Stimulated activated naive CD4-positive, alpha-beta T cell treated with Interleukin-2 at 50 U/mL for 16 hours (primary cell): ENCODE measurements at regions not wholly inside any gene's neighbourhood (a gene's known extent, or its start where the extent isn't known, plus 50 kb on each side); places are given as distances from the start of the nearest gene placed in this dataset.

Source experiments
- DNase-seq: peaks from one replicate; lab custom pipeline; 2025; lab: John Stamatoyannopoulos, UW

DNA sequence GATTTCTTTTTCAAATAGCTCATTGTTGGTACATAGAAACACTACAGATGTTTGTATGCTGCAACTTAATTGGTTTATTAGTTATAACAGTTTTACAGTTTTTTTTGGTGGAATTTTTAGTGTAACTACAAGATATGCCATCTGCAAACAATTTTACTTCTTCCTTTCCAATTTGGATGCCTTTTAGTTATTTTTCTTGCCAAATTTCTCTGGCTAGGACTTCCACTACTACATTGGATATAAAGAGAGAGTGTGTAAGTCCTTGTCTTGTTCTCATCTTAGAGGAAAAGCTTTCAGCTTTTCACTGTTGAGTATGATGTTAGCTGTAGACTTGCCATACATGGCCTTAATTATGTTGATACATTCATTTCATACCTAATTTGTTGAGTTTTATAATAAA, 143.6 kb upstream of the EOMES start:
- no peak for DNase-seq

GRCh38 chr3:27869152-27869551, 147.0 kb upstream of the EOMES start:
- DNase-seq, result no peak

DNA sequence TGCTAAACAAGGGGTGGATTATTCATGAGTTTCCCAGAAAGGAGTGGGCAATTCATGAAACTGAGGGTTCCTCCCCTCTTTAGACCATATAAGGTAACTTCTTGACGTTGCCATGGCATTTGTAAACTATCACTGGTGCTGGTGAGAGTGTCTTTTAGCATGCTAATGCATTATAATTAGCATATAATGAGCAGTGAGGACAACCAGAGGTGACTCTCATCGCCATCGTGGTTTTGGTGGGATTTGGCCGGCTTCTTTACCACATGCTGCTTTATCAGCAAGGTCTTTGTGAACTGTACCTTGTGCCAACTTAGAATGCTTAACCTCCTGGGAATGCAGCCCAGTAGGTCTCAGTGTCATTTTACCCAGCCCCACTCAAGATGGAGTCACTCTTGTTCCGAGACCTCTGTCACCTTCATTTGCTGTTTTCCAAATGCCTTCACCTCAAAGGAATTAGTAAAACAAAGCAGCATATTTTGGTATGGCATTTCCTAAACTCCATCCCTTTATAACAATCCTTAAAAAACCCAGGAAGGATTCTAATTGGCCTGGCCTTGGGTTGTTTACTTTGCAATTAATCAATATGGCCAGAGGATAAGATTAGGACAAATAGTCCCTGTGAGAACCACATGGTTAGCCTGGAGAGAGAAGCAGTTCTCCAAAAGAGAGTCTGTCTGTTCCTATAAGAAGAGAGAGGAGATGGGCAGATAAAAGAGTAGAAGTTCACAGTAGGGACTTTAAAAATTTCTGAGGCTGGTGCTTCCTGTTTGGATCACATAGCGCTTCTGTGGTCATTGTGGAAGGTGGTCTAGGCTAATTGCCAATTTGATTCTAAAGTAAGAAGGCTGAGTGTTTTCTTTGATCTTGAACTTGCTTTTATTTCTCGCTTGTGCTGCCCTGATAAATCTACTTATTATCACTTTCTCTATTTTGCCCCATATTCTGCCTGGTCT, 155.2 kb upstream of the EOMES start:
- no peak for DNase-seq

DNA sequence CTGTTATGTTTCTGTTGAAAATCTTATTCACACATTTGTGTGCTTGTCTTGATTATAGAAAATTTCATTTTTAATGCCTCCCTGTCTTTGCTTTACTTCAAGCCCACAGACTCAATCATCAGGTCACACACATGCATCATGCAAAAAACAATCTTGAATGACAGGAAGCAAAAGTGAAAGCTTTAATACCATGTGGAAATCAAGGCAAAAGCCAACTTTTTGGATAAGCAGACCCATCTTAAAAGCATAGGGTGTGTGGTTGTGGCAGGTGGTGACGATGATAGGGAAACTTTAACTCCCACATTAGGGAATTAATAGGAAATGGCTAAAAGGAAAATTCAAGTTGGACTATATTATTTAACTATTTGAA, 155.9 kb upstream of the EOMES start:
- no peak for DNase-seq

GRCh38 chr3:27880969-27881892, 159.1 kb upstream of the EOMES start:
- no peak for DNase-seq

DNA sequence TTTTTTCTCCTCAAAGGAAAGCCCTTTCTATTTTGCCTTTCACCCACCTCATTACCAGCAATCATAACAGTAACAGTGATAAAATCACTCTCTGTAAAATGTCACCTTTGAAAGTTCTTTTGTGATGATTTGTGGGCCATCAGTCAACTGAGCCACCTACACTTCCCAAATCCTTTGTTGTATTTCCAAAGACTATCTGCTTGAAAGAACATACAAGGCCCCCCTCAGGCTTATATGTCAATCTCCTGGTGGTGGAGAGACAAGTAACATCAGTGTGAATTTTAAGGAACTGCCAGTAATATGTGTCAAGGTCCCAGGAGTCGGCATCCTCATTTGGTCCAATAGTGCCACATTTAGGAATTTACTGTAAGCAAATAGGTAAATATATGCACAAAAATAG, 161.1 kb upstream of the EOMES start:
- DNase-seq, result no peak

DNA sequence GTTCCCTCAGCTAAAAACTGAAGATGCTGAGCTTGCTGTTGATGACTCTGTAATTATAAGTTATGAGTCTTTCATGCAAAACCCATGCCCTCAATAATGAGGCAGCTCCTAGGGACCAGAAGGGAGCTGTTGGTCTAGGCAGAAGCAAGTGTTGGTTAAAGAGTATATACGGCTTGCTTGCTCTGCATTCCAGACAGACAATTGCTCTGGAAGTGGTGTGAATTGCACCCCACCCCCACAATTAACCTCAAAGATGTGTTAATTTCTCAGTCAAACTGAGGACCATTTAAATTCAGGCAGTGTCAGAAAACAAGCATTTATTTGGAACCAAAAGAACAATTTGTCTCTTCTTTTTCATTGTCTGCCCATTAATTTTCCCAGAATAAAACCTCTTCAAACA, 163.5 kb upstream of the EOMES start:
- no peak for DNase-seq

DNA sequence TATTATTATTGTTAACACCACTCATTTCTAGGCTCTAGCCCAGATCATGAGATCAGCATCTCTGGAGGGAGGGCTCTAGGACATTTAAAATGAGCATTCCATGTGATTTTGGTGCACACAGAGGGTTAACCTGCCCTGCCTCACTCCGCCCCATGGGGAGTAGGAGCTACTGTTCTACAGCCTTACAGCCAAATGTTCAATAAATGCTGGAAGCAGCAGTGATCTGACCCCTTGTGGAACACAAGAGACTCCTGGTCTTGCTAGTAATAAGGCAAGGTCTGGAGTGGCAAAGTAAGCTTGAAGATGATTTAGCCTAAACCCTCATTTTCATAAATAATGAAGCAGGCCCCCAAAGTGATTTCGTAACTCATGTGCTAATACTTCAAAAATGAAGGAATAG, 166.4 kb upstream of the EOMES start:
- no peak for DNase-seq

DNA sequence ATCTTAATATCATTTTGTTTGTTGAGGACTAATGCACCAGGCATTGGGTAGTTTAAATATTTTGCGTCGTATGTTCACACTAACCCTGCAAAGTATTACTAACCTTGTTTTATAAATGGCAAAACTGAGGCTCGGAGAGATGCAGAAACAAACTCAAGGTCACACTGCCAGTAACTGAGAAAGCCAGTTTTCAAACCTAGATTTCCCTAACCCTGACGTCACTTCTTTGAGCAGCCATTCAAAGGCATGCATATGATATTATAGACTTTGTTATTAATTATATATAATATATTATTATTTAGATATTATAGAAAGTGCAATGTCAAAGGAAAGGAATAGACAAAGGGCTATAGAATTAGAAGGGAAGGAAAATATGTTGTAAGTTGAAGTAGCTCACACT, 167.6 kb upstream of the EOMES start:
- DNase-seq, result no peak

DNA sequence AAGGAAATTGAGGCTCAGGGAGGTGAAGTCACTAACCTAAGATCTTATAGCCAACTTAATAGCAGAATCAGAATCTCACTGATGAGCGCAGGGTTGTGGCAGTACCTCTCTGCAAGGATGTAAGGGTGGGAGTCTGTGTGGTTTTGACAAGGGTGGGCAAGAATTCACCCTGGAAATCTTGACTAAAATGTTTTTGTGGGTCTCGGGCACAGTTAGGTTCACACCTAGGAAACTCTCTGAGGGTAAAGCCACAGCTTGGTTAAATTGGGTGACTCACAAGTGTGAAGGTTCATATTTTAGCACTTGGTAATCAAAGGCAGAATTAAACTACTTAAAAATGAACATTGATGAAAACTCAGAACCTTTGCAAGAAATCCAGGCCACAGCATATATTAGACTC, 178.2 kb upstream of the EOMES start:
- no peak for DNase-seq

GRCh38 chr3:27903446-27903845, 181.3 kb upstream of the EOMES start:
- DNase-seq, result no peak

GRCh38 chr3:27905625-27906024, 183.5 kb upstream of the EOMES start:
- DNase-seq, result no peak

- no peak for DNase-seq
Measured at GRCh38 chr3:27907148-27907547, 185.0 kb upstream of the EOMES start.

DNA sequence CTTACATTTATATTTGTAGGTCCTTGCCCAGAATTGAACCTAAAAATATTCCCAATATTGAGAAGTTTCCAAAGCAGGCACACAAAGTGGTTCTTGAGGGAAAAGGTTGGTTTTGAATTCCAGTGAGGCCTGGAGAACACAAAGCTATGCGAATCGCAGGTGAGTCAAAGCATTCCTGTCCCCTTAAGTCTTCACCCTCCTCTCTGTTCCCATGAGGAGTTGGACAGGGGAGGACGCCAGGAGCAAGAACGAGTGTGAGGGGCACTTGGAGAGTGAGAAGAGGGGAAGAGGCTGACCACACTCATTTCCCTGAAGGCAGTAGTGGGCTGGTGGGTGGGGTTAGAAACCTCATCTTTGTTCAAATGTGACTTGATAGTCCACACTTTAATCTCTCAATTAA, 185.8 kb upstream of the EOMES start:
- no peak for DNase-seq

GRCh38 chr3:27910456-27910855, 188.3 kb upstream of the EOMES start:
- no peak for DNase-seq

DNA sequence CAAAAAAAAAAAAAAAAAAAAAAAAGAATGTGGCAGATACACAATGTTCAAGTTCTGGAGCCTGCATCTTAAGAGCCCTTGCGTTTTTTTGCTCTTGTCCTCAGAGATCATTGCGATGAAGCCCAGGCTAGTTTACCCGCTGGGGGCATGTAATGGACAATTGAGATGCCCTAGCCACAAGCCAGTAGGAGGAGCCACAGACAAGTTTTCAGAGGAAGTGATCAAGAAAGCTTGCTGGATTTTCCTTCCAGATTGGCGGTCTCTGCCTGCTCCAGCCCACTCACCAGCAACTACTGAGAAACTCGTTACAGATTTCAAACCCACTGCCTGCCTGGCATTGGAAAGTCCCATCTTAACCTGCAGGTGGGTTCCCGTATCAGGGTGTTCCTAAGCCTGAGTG, 192.1 kb upstream of the EOMES start:
- no peak for DNase-seq

DNA sequence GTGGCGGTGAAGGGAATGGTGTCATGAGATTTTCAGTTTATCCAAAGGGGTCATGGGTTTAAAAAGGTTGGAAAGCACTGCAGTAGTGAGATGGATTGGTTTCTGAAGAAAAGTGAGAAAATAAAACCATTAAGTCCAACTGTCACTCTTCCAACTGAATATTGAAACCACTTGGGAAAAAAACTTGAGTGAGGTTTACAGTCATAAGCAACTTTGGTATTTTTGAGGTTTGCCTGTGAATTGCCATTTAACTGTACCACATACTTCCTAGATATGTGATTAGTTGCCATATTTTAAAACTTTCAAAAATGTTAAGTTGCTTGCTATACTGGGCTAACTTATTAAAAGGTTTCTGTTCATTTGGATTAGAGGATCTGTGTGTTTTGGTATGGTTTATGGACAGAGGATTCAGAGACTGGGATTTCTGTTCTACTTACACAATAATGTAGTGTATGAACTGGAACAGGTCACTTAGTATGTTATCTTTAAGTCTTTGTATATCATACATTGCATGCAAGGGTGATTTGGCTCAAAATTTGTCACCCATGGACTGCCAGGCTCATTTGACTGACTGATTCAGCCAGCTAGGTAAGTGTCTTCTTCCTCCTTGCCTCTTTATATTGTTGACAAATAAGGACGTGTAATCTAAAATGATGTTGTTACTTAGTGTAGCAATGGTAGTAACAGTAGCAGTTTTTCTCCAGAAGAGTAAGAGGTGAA, 201.4 kb upstream of the EOMES start:
- DNase-seq, result no peak

- DNase-seq, result no peak
Measured at GRCh38 chr3:27927882-27928281, 205.8 kb upstream of the EOMES start.

DNA sequence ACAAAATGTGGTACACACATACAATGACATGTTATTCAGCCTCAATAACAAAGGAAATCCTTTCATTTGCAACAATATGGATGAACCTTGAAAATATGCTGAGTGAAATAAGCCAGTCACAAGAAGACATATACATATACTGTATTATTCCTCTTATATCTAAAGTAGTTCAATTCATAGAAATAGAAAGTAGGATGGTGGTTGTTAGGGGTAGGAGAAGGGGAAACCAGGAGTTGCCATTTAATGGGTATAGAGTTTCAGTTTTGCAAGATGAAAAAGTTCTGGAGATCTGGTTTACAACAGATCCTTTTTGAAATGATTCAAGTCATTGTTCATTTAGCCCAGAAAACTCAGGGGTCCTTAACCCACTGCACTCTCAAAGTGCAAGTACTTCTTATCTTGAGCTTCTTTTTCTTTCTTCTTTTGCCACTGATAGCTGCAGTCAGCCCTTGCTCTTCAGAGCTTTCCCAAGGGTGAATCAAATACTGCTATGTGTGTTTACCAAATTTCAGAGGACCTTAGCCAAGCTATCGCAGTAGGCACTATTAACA, 208.0 kb upstream of the EOMES start:
- no peak for DNase-seq

DNA sequence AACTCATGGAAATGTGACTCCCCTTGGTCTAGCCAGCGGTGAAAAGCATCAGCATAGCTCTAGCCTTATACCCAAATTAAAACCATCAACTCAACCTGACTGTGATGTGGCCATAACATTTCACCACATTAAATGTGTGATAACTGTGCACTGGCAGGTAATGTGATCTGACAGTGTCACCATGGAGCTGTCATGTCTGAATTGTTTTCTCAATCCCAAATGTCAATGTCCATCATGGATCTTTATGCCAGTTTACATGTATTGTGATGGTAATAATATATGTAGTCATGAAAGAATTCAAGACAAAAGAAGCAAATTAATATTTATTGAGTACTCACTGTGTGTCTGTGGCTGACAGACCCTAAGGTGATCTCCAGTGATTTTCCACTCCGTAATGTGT, 213.4 kb upstream of the EOMES start:
- no peak for DNase-seq

- DNase-seq, result no peak
Measured at GRCh38 chr3:27939521-27939920, 217.4 kb upstream of the EOMES start.

DNA sequence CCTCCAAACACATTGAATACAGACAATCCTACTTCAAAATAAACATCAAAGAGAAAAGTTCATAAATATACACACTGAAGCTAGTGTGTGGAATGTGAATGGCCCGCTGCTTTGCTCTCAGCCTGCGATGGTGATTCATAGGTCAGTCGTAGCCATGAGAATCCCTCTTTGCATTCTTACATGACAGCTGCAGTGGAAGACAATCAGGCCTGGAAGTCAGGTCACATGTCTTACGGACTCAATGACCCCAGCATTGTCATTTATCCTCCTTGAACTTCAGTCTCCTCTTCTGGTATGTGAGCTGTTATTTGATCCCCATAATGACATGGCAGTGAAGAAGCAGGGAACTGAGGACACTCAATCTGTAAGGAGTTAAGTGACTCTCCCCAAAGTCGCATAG, 217.8 kb upstream of the EOMES start:
- DNase-seq, result no peak
